SK-N-SH treated with all-trans-retinoic acid at 6 μM for 48 hours (cell line): ENCODE measurements at regions not wholly inside any gene's neighbourhood (a gene's known extent, or its start where the extent isn't known, plus 50 kb on each side); places are given as distances from the start of the nearest gene placed in this dataset.

Experiments used
- ATAC-seq: fragments of 200-7000 bp; cut with Tn5 transposase; 3 replicates; pipeline ENCODE4 v1.9.1; 2020; ENCODE audit warnings: mild to moderate bottlenecking, moderate library complexity
- BACH2 ChIP-seq: fragments of 250-450 bp; sonication (Bioruptor Pico); IDR thresholded peaks from 2 replicates; pipeline ENCODE4 v1.9.0; 2021; ENCODE audit warnings: mild to moderate bottlenecking, borderline replicate concordance
- CSDC2 ChIP-seq: fragments of 250-450 bp; sonication (Bioruptor Pico); IDR thresholded peaks from 2 replicates; pipeline ENCODE4 v1.5.0; 2020; ENCODE audit warnings: mild to moderate bottlenecking, moderate library complexity
- ESRRG ChIP-seq: fragments of 250-450 bp; sonication (Bioruptor Pico); IDR thresholded peaks from 2 replicates; pipeline ENCODE4 v1.6.1; 2021; ENCODE audit warnings: mild to moderate bottlenecking
- GLIS3 ChIP-seq: fragments of 250-450 bp; sonication (Bioruptor Pico); IDR thresholded peaks from 2 replicates; pipeline ENCODE4 v1.5.0; 2020; ENCODE audit warnings: mild to moderate bottlenecking, moderate library complexity
- OSR1 ChIP-seq: fragments of 250-450 bp; sonication (Bioruptor Pico); IDR thresholded peaks from 2 replicates; pipeline ENCODE4 v1.8.0; 2022; ENCODE audit warnings: moderate library complexity, mild to moderate bottlenecking, inconsistent platforms
- PPARA ChIP-seq: fragments of 250-450 bp; sonication (Bioruptor Pico); IDR thresholded peaks from 2 replicates; pipeline ENCODE4 v1.5.0; 2020; ENCODE audit warnings: mild to moderate bottlenecking, borderline replicate concordance
- RARB ChIP-seq: fragments of 250-450 bp; sonication (Bioruptor Pico); IDR thresholded peaks from 2 replicates; pipeline ENCODE4 v1.8.0; 2021; ENCODE audit warnings: mild to moderate bottlenecking, moderate library complexity
- SNAI2 ChIP-seq: fragments of 250-450 bp; sonication (Bioruptor Pico); IDR thresholded peaks from 2 replicates; pipeline ENCODE4 v1.5.0; 2020; ENCODE audit warnings: mild to moderate bottlenecking, moderate library complexity
- TCF4 ChIP-seq: fragments of 250-450 bp; sonication (Bioruptor Pico); IDR thresholded peaks from 2 replicates; pipeline ENCODE4 v1.8.0; 2021; ENCODE audit warnings: mild to moderate bottlenecking, moderate library complexity, borderline replicate concordance
- TOX ChIP-seq: fragments of 250-450 bp; sonication (Bioruptor Pico); IDR thresholded peaks from 2 replicates; pipeline ENCODE4 v1.8.0; 2021; ENCODE audit warnings: mild to moderate bottlenecking, moderate library complexity, borderline replicate concordance
- ZC3H10 ChIP-seq: fragments of 250-450 bp; sonication (Bioruptor Pico); IDR thresholded peaks from 2 replicates; pipeline ENCODE4 v1.5.1; 2021; ENCODE audit warnings: mild to moderate bottlenecking, moderate library complexity
- ZFP3 ChIP-seq: fragments of 250-450 bp; sonication (Bioruptor Pico); IDR thresholded peaks from 2 replicates; pipeline ENCODE4 v1.5.0; 2020; ENCODE audit warnings: mild to moderate bottlenecking, moderate library complexity
- ZNF565 ChIP-seq: fragments of 450-650 bp; formaldehyde crosslinking; conservative IDR thresholded peaks from 2 replicates; pipeline ENCODE4 v1.5.0; 2020; ENCODE audit warnings: low read depth, mild to moderate bottlenecking, moderate library complexity
- ZNF70 ChIP-seq: fragments of 450-650 bp; formaldehyde crosslinking; IDR thresholded peaks from 2 replicates; pipeline ENCODE4 v1.5.0; 2020; ENCODE audit warnings: mild to moderate bottlenecking, moderate library complexity
- ZNF8 ChIP-seq: fragments of 450-650 bp; formaldehyde crosslinking; IDR thresholded peaks from 2 replicates; pipeline ENCODE4 v1.5.0; 2020; ENCODE audit warnings: mild to moderate bottlenecking, moderate library complexity
- TF ChIP-seq, protein P1 (sequence below): fragments of 250-450 bp; sonication (Bioruptor Pico); IDR thresholded peaks from 2 replicates; pipeline ENCODE4 v1.8.0; 2021; ENCODE audit warnings: low read depth, mild to moderate bottlenecking, moderate library complexity, borderline replicate concordance
- TF ChIP-seq, protein P2 (sequence below): fragments of 250-450 bp; sonication (Bioruptor Pico); IDR thresholded peaks from 2 replicates; pipeline ENCODE4 v1.5.1; 2020; ENCODE audit warnings: low read depth, mild to moderate bottlenecking, moderate library complexity
- TF ChIP-seq, protein P3 (sequence below): fragments of 250-450 bp; sonication (Bioruptor Pico); IDR thresholded peaks from 2 replicates; pipeline ENCODE4 v1.5.1; 2021; ENCODE audit warnings: mild to moderate bottlenecking, moderate library complexity
- TF ChIP-seq, protein P4 (sequence below): fragments of 250-450 bp; sonication (Bioruptor Pico); IDR thresholded peaks from 2 replicates; pipeline ENCODE4 v1.5.0; 2020; ENCODE audit warnings: mild to moderate bottlenecking, moderate library complexity

DNA sequence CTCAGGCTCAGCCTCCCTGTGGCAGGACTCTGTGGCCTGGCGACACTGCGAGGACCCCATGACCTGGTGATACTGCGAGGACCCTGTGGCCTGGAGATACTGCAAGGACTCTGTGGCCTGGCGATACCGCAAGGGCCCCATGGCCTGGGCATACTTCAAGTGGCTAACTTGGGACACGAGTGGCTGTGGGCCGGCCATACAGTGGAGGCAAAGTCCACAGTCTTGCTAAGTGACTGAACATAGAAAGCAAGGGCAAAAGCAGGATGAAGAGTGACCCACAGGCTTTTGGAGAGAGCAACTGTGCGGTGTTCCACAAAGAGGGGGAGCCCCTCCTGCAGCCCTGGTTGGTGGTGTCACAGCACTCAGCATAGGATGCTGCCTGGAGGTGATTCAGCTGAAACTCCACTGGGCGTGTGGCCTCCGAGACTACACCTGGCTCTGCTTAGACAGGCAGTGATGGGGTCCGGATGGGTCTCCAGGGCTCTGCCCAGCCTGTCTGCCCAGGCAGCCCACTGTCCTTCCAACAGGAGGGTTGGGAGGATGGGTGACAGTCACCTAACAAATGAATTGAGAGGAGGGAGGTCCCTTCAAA, 691.0 kb upstream of the HS6ST1 start (continued):
- TF ChIP-seq, protein P1, sequence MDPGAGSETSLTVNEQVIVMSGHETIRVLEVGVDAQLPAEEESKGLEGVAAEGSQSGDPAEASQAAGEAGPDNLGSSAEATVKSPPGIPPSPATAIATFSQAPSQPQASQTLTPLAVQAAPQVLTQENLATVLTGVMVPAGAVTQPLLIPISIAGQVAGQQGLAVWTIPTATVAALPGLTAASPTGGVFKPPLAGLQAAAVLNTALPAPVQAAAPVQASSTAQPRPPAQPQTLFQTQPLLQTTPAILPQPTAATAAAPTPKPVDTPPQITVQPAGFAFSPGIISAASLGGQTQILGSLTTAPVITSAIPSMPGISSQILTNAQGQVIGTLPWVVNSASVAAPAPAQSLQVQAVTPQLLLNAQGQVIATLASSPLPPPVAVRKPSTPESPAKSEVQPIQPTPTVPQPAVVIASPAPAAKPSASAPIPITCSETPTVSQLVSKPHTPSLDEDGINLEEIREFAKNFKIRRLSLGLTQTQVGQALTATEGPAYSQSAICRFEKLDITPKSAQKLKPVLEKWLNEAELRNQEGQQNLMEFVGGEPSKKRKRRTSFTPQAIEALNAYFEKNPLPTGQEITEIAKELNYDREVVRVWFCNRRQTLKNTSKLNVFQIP (CRISPR knock-in tag), result no peak
- TF ChIP-seq GLIS3 (no peak), OSR1 (CRISPR knock-in tag) (no peak), SNAI2 (CRISPR knock-in tag) (no peak), CSDC2 (no peak), ESRRG (no peak), BACH2 (no peak), ZC3H10 (CRISPR knock-in tag) (no peak)
- TF ChIP-seq, protein P2, sequence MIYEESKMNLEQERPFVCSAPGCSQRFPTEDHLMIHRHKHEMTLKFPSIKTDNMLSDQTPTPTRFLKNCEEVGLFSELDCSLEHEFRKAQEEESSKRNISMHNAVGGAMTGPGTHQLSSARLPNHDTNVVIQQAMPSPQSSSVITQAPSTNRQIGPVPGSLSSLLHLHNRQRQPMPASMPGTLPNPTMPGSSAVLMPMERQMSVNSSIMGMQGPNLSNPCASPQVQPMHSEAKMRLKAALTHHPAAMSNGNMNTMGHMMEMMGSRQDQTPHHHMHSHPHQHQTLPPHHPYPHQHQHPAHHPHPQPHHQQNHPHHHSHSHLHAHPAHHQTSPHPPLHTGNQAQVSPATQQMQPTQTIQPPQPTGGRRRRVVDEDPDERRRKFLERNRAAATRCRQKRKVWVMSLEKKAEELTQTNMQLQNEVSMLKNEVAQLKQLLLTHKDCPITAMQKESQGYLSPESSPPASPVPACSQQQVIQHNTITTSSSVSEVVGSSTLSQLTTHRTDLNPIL (CRISPR knock-in tag), result no peak

DNA sequence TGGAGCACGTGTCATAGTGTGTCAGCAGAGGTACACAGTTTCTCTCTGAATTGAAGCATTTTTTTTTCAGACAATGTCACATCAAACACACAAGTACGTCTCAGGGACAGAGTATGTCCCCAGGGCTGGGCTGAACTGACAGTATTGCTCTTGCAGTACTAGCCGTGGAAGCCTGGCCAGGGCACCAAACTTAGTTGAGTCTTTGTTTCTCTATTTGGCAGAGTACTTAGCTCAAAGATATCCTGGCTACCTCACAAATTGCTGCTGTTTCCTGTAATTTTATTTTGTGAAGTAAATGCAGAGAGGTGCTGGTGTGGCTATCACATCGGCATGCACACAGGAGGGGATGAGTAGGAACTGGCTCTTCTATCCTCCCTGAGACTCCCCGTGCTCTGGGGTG, 691.6 kb upstream of the HS6ST1 start:
- TF ChIP-seq ZFP3, result no peak
- no peak for TF ChIP-seq RARB (CRISPR knock-in tag)
- no peak for TF ChIP-seq TCF4 (CRISPR knock-in tag)
- no peak for ATAC-seq

DNA sequence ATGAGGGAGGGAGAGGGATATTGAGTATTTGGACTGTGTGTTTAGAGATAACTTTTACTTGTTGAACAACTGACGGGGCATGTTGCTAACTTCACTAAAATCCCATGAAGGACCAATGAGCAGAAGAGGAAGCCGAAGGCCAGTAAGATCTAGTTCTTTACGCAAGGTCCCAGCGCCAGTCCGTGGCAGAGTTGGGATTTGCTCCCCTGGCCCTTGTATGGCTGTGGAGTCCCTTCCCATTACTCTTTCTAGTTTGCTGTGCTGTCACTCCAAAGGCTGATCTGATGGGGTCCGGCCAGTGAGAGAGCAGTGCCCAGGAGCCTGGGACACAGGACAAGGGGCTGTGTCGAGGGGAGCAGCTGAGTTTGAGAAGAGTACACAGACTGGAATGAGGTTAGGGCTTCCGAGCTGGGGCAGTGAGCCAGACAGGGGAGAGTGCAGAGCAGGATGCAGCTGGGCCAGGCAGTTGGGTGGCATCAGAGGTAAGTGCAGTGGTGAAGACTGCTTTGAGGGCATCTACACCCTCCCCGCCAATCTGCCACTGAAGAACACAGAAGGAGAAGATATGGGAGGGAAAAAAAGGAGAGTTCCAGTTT, 692.9 kb upstream of the HS6ST1 start:
- TF ChIP-seq TOX (CRISPR knock-in tag) (no peak), RARB (CRISPR knock-in tag) (no peak), ZC3H10 (CRISPR knock-in tag) (no peak), CSDC2 (no peak), ZNF565 (no peak), ZNF70 (CRISPR knock-in tag) (no peak), SNAI2 (CRISPR knock-in tag) (no peak), PPARA (CRISPR knock-in tag) (no peak)
- TF ChIP-seq, protein P3, sequence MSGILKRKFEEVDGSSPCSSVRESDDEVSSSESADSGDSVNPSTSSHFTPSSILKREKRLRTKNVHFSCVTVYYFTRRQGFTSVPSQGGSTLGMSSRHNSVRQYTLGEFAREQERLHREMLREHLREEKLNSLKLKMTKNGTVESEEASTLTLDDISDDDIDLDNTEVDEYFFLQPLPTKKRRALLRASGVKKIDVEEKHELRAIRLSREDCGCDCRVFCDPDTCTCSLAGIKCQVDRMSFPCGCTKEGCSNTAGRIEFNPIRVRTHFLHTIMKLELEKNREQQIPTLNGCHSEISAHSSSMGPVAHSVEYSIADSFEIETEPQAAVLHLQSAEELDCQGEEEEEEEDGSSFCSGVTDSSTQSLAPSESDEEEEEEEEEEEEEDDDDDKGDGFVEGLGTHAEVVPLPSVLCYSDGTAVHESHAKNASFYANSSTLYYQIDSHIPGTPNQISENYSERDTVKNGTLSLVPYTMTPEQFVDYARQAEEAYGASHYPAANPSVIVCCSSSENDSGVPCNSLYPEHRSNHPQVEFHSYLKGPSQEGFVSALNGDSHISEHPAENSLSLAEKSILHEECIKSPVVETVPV (CRISPR knock-in tag), result no peak
- ATAC-seq, result no peak

DNA sequence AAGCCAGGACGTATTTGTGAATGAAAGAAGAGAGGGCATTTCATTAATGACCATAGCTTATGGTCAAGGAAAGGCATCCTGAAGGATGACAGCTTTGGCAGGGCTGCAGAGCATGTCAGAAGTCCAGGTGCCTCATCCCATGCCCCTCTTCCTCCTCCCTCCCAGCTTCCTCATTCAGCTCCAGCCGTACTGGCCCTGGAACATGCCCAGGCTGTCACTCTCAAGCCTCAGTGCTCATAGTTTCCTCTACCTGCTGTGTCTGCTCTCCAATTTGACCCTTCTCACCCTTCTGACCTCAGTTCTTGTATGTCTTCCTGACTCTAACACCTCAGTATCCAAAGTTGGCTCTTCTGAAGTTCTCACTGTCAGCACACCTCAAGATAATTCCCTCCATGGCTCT, 695.8 kb upstream of the HS6ST1 start:
- ATAC-seq, result no peak

More for the DNA sequence above, 695.8 kb upstream of the HS6ST1 start:
- TF ChIP-seq OSR1 (CRISPR knock-in tag), result no peak
- TF ChIP-seq ZNF8 (CRISPR knock-in tag), result no peak
- TF ChIP-seq CSDC2, result no peak
- TF ChIP-seq, protein P4, sequence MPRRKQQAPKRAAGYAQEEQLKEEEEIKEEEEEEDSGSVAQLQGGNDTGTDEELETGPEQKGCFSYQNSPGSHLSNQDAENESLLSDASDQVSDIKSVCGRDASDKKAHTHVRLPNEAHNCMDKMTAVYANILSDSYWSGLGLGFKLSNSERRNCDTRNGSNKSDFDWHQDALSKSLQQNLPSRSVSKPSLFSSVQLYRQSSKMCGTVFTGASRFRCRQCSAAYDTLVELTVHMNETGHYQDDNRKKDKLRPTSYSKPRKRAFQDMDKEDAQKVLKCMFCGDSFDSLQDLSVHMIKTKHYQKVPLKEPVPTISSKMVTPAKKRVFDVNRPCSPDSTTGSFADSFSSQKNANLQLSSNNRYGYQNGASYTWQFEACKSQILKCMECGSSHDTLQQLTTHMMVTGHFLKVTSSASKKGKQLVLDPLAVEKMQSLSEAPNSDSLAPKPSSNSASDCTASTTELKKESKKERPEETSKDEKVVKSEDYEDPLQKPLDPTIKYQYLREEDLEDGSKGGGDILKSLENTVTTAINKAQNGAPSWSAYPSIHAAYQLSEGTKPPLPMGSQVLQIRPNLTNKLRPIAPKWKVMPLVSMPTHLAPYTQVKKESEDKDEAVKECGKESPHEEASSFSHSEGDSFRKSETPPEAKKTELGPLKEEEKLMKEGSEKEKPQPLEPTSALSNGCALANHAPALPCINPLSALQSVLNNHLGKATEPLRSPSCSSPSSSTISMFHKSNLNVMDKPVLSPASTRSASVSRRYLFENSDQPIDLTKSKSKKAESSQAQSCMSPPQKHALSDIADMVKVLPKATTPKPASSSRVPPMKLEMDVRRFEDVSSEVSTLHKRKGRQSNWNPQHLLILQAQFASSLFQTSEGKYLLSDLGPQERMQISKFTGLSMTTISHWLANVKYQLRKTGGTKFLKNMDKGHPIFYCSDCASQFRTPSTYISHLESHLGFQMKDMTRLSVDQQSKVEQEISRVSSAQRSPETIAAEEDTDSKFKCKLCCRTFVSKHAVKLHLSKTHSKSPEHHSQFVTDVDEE (CRISPR knock-in tag), result no peak
